Loucy (cell line): ENCODE measurements at regions not wholly inside any gene's neighbourhood (a gene's known extent, or its start where the extent isn't known, plus 50 kb on each side); places are given as distances from the start of the nearest gene placed in this dataset.

Experiments used
- H2AFZ ChIP-seq: fragments of 200-600 bp; sonication (generic); 2 replicates; pipeline ENCODE4 v1.6.0; 2016; ENCODE audit warnings: antibody characterized with exemption, mild to moderate bottlenecking, low read length, moderate library complexity
- H3F3A ChIP-seq: fragments of 200-600 bp; 2 replicates; pipeline ENCODE4 v1.6.0; 2016; ENCODE audit warnings: antibody characterized with exemption, low read depth, mild to moderate bottlenecking
- H3K27me3 ChIP-seq: fragments of 200-600 bp; sonication (generic); 2 replicates; pipeline ENCODE4 v1.6.1; 2014; ENCODE audit warnings: low read length, mild to moderate bottlenecking; ENCODE audit not compliant: insufficient read depth, poor library complexity, severe bottlenecking
- H3K36me3 ChIP-seq: fragments of 200-600 bp; sonication (generic); 2 replicates; pipeline ENCODE4 v1.6.1; 2016; ENCODE audit warnings: low read length; ENCODE audit not compliant: insufficient read depth
- H3K4me1 ChIP-seq: fragments of 200-600 bp; sonication (generic); 2 replicates; pipeline ENCODE4 v1.5.1; 2014; ENCODE audit warnings: low read length, mild to moderate bottlenecking; ENCODE audit not compliant: insufficient read depth, poor library complexity, severe bottlenecking
- H3K4me2 ChIP-seq: fragments of 200-600 bp; sonication (generic); 2 replicates; pipeline ENCODE4 v1.6.0; 2014; ENCODE audit warnings: antibody characterized with exemption, low read length, low read depth, mild to moderate bottlenecking; ENCODE audit not compliant: poor library complexity, severe bottlenecking
- H3K4me3 ChIP-seq: fragments of 200-600 bp; sonication (generic); 2 replicates; pipeline ENCODE4 v1.5.1; 2014; ENCODE audit warnings: low read length, mild to moderate bottlenecking, mixed read lengths; ENCODE audit not compliant: poor library complexity, severe bottlenecking
- H3K79me2 ChIP-seq: fragments of 200-600 bp; sonication (generic); 2 replicates; pipeline ENCODE4 v1.6.1; 2014; ENCODE audit warnings: low read length; ENCODE audit not compliant: insufficient read depth
- H3K9ac ChIP-seq: fragments of 200-600 bp; sonication (generic); 2 replicates; pipeline ENCODE4 v1.6.0; 2014; ENCODE audit warnings: mild to moderate bottlenecking, low read depth, low read length, moderate library complexity; ENCODE audit not compliant: poor library complexity, severe bottlenecking
- H3K9me2 ChIP-seq: fragments of 200-600 bp; sonication (generic); replicated peaks from 2 replicates; pipeline ENCODE4 v1.6.1; 2016; ENCODE audit warnings: low read depth, low read length, mixed read lengths
- H3K9me3 ChIP-seq: fragments of 200-600 bp; sonication (generic); 2 replicates; pipeline ENCODE4 v1.6.1; 2014; ENCODE audit warnings: mild to moderate bottlenecking, antibody characterized with exemption, low read length, low read depth; ENCODE audit not compliant: insufficient read depth
- H4K20me1 ChIP-seq: fragments of 200-600 bp; sonication (generic); 2 replicates; pipeline ENCODE4 v1.6.0; 2014; ENCODE audit warnings: antibody characterized with exemption, low read length, mild to moderate bottlenecking; ENCODE audit not compliant: insufficient read depth, poor library complexity, severe bottlenecking
- CTCF ChIP-seq: fragments of 200-600 bp; sonication (generic); conservative IDR thresholded peaks from 2 replicates; pipeline ENCODE4 v1.5.1; 2014; ENCODE audit warnings: mild to moderate bottlenecking, antibody characterized with exemption, low read length
- EZH2phosphoT487 ChIP-seq: fragments of 200-600 bp; IDR thresholded peaks from 2 replicates; pipeline ENCODE4 v1.6.1; 2018; ENCODE audit warnings: antibody characterized with exemption, mild to moderate bottlenecking, moderate library complexity, borderline replicate concordance

GRCh38 chr7:131232768-131233167, 94.9 kb upstream of the MKLN1 start:
- Histone ChIP-seq H3K4me2 (no peak overlapping the region), H3K4me3 (no peak overlapping the region), H3K9ac (peak overlapping the region; percentile 6), H3F3A (no peaks in the 10 kb centered on the region), H3K27me3 (no peaks in the 10 kb centered on the region), H4K20me1 (no peaks in the 10 kb centered on the region), H3K4me1 (peaks cover 50% of the 10 kb centered on the region), H3K9me3 (no peaks in the 10 kb centered on the region), H3K79me2 (no peaks in the 10 kb centered on the region), H3K36me3 (no peaks in the 10 kb centered on the region), H2AFZ (no peak overlapping the region), H3K9me2 (no peaks in the 10 kb centered on the region)
- TF ChIP-seq CTCF (no peak), EZH2phosphoT487 (no peak)

GRCh38 chr7:131233193-131233592, 94.5 kb upstream of the MKLN1 start:
- Histone ChIP-seq H3K4me2 (no peak overlapping the region), H2AFZ (no peak overlapping the region), H3K4me1 (peaks cover 50% of the 10 kb centered on the region), H3K9ac (no peak overlapping the region), H3K9me3 (no peaks in the 10 kb centered on the region), H3K4me3 (no peak overlapping the region), H3K36me3 (no peaks in the 10 kb centered on the region), H3K9me2 (no peaks in the 10 kb centered on the region), H4K20me1 (no peaks in the 10 kb centered on the region), H3F3A (no peaks in the 10 kb centered on the region), H3K79me2 (no peaks in the 10 kb centered on the region), H3K27me3 (no peaks in the 10 kb centered on the region)
- no peak for TF ChIP-seq EZH2phosphoT487
- TF ChIP-seq CTCF, result no peak

- H4K20me1 ChIP-seq, result no peaks in the 10 kb centered on the region
- peak overlapping the region; percentile 57 for H3K4me2 ChIP-seq
- H3F3A ChIP-seq, result no peaks in the 10 kb centered on the region
- peaks cover 46% of the 10 kb centered on the region for H3K4me1 ChIP-seq
- H3K79me2 ChIP-seq, result no peaks in the 10 kb centered on the region
- peak overlapping the region; percentile 70 for H2AFZ ChIP-seq
- no peaks in the 10 kb centered on the region for H3K36me3 ChIP-seq
- H3K9ac ChIP-seq, result peak overlapping the region; percentile 3
- H3K9me3 ChIP-seq, result no peaks in the 10 kb centered on the region
- H3K27me3 ChIP-seq, result no peaks in the 10 kb centered on the region
- TF ChIP-seq EZH2phosphoT487, result no peak
- TF ChIP-seq CTCF, result no peak
- H3K9me2 ChIP-seq, result no peaks in the 10 kb centered on the region
- peak overlapping the region; percentile 50 for H3K4me3 ChIP-seq
Observed at GRCh38 chr7:131234719-131235488, 92.8 kb upstream of the MKLN1 start.
